ELR (cell line): ENCODE measurements at regions not wholly inside any gene's neighbourhood (a gene's known extent, or its start where the extent isn't known, plus 50 kb on each side); places are given as distances from the start of the nearest gene placed in this dataset.
"Not testable (repeated sequence)": the region's sequence is repeated elsewhere in the genome, so short reads cannot be mapped to it uniquely, and the experiment has no call there.

Experiments used
- DNase-seq: peaks from one replicate; pipeline ENCODE4 v3.0.0-alpha.2; 2015; ENCODE audit warnings: low read depth

GRCh38 chr4:144799486-144799885, 153.5 kb downstream of the HHIP start:
- DNase-seq = no peak

GRCh38 chr4:144801731-144802130, 155.8 kb downstream of the HHIP start:
- DNase-seq = no peak

- no peak for DNase-seq
Observed at GRCh38 chr4:144808034-144808433, 162.1 kb downstream of the HHIP start.

GRCh38 chr4:144809056-144809640, 163.2 kb downstream of the HHIP start:
- no peak for DNase-seq

- no peak for DNase-seq
Observed at GRCh38 chr4:144816668-144817067, 170.7 kb downstream of the HHIP start.

GRCh38 chr4:144817081-144817480, 171.1 kb downstream of the HHIP start:
- DNase-seq = no peak

GRCh38 chr4:144818136-144818535, 172.2 kb downstream of the HHIP start:
- no peak for DNase-seq

- no peak for DNase-seq
Observed at GRCh38 chr4:144819591-144819990, 173.6 kb downstream of the HHIP start.

GRCh38 chr4:144820011-144820727, 174.2 kb downstream of the HHIP start:
- DNase-seq = peak; percentile 1

- DNase-seq = no peak
Observed at GRCh38 chr4:144820728-144821085, 174.8 kb downstream of the HHIP start.

GRCh38 chr4:144831971-144832370, 186.0 kb downstream of the HHIP start:
- no peak for DNase-seq

GRCh38 chr4:144845411-144845810, 199.5 kb downstream of the HHIP start:
- DNase-seq = no peak

GRCh38 chr4:144851948-144852347, 206.0 kb downstream of the HHIP start:
- no peak for DNase-seq

- no peak for DNase-seq
Observed at GRCh38 chr4:144861471-144861870, 215.5 kb downstream of the HHIP start.

- DNase-seq = no peak
Observed at GRCh38 chr4:144862210-144862609, 216.3 kb downstream of the HHIP start.

GRCh38 chr4:144864891-144865290, 218.9 kb downstream of the HHIP start:
- not testable (repeated sequence) for DNase-seq

- no peak for DNase-seq
Observed at GRCh38 chr4:144868309-144868708, 222.4 kb downstream of the HHIP start.

GRCh38 chr4:144872508-144873225, 225.3 kb downstream of the ANAPC10 start:
- DNase-seq = no peak

- no peak for DNase-seq
Observed at GRCh38 chr4:144873226-144873990, 224.6 kb downstream of the ANAPC10 start.

- DNase-seq = peak; percentile 67
Observed at GRCh38 chr4:144894573-144894972, 203.4 kb downstream of the ANAPC10 start.

GRCh38 chr4:144899393-144899792, 198.6 kb downstream of the ANAPC10 start:
- no peak for DNase-seq

- DNase-seq = no peak
Observed at GRCh38 chr4:144901141-144901540, 196.9 kb downstream of the ANAPC10 start.

- DNase-seq = no peak
Observed at GRCh38 chr4:144902614-144903013, 195.4 kb downstream of the ANAPC10 start.
